Stomach (tissue), 8 donors: ENCODE measurements at regions not wholly inside any gene's neighbourhood (a gene's known extent, or its start where the extent isn't known, plus 50 kb on each side); places are given as distances from the start of the nearest gene placed in this dataset.

Source experiments
- DNase-seq, 2 donors: peaks; one replicate each; pipeline versions ENCODE4 v3.0.0 to v3.0.0-alpha.2; 2013 to 2019
- H3K27ac ChIP-seq, 5 donors: fragments of 200-600 bp in 4 of 5; sonication (generic) in 4 of 5; one replicate each; pipeline ENCODE4 v1.5.1; 2013 to 2019; ENCODE audit warnings: mild to moderate bottlenecking in 1 of 5, moderate library complexity in 1 of 5
- H3K27me3 ChIP-seq, 3 donors: fragments of 200-600 bp; sonication (generic); one replicate each; pipeline ENCODE4 v1.5.1; 2017 to 2019; ENCODE audit warnings: mixed run types in 1 of 3
- H3K36me3 ChIP-seq, 4 donors: fragments of 200-600 bp; sonication (generic); 1 replicate in 3 of 4; 2 replicates in 1 of 4; pipeline ENCODE4 v1.5.1; 2016 to 2019
- H3K4me1 ChIP-seq, 4 donors: fragments of 200-600 bp; sonication (generic); one replicate each; pipeline ENCODE4 v1.5.1; 2016 to 2019
- H3K4me3 ChIP-seq, 4 donors: fragments of 200-600 bp; sonication (generic) in 3 of 4; one replicate each; pipeline ENCODE4 v1.5.1; 2016 to 2019; ENCODE audit warnings: mild to moderate bottlenecking in 1 of 4
- H3K9me3 ChIP-seq, 4 donors: fragments of 200-600 bp; sonication (generic); one replicate each; pipeline ENCODE4 v1.5.1; 2016 to 2019
- CTCF ChIP-seq, 7 experiments: fragments of 450-650 bp in 4 of 7; fragments of 200-600 bp in 3 of 7; sonication (generic) in 3 of 7; IDR thresholded peaks; one replicate each; pipeline ENCODE4 v1.5.1; 2016 to 2019; ENCODE audit warnings: antibody characterized with exemption in 7 of 7, control low read depth in 2 of 7, mild to moderate bottlenecking in 1 of 7
- EP300 ChIP-seq: sonication (generic); formaldehyde crosslinking; IDR thresholded peaks from one replicate; pipeline ENCODE4 v1.6.1; 2017; ENCODE audit warnings: antibody characterized with exemption
- POLR2A ChIP-seq, 4 donors: fragments of 450-650 bp; IDR thresholded peaks; one replicate each; pipeline ENCODE4 v1.6.1; 2016; ENCODE audit warnings: antibody characterized with exemption in 4 of 4, control low read depth in 2 of 4, mild to moderate bottlenecking in 1 of 4, moderate library complexity in 1 of 4
- POLR2AphosphoS5 ChIP-seq, 3 donors: sonication (generic); formaldehyde crosslinking; IDR thresholded peaks; one replicate each; pipeline ENCODE4 v1.6.1; 2016; ENCODE audit warnings: antibody characterized with exemption in 3 of 3
- WGBS, 5 donors: extraction: QIAGEN DNeasy Blood & Tissue Kit in 3 of 5; methylation state at CpG; one replicate each; pipeline versions ENCODE4 v1.1.5 to v1.1.7; 2013 to 2018; 5-methylcytosine and 5-hydroxymethylcytosine counted together
- intact Hi-C: fragments of 100-400 bp; cut with DNase I; formaldehyde crosslinking; loops from one replicate; pipeline ENCODE4 v1.15.1; 2023; ENCODE audit warnings: low total_unique reads
- donor health status: healthy with polysubstance abuse.
- donor health status: Bipolar disorder and iron deficiency.
- donor health status: healthy.

GRCh38 chr3:128563439-128563838 lies 70.4 kb upstream of the GATA2 start:
- intact Hi-C loops = no loop called here
- DNase-seq = no peak
- H3K27me3 ChIP-seq = peaks cover 0 to 39% (median 23%) of the 10 kb centered on the region in 3 donors
- TF ChIP-seq EP300 = no peak
- no peak for TF ChIP-seq POLR2A (IDR thresholded peaks at IDR 0.05)
- TF ChIP-seq POLR2AphosphoS5 (IDR thresholded peaks at IDR 0.05) = no peak
- no peak for TF ChIP-seq CTCF (IDR thresholded peaks at IDR 0.05)
- no peaks in the 10 kb centered on the region for H3K36me3 ChIP-seq
- H3K27ac ChIP-seq = no peak overlapping the region
- no peaks in the 10 kb centered on the region for H3K4me1 ChIP-seq
- H3K4me3 ChIP-seq = no peak overlapping the region
- no peaks in the 10 kb centered on the region for H3K9me3 ChIP-seq
- 49 to 62% (median 55%) methylated on average over 7 of the region's 7 CpGs for WGBS, 5 donors

GRCh38 chr3:128561504-128561903 lies 68.5 kb upstream of the GATA2 start:
- no peak for TF ChIP-seq CTCF (IDR thresholded peaks at IDR 0.05)
- no peak for TF ChIP-seq POLR2A (IDR thresholded peaks at IDR 0.05)
- TF ChIP-seq POLR2AphosphoS5 (IDR thresholded peaks at IDR 0.05) = no peak
- no peak for TF ChIP-seq EP300
- Histone ChIP-seq H3K36me3 (no peaks in the 10 kb centered on the region), H3K27ac (no peak overlapping the region), H3K4me3 (no peak overlapping the region), H3K9me3 (no peaks in the 10 kb centered on the region), H3K4me1 (no peaks in the 10 kb centered on the region), H3K27me3 (peaks cover 0 to 45% (median 29%) of the 10 kb centered on the region in 3 donors)
- intact Hi-C loops = no loop called here
- no peak for DNase-seq
- WGBS, 5 donors = 65 to 76% (median 73%) methylated on average over 2 of the region's 2 CpGs

- Histone ChIP-seq H3K27me3 (peaks cover 4 to 53% (median 37%) of the 10 kb centered on the region in 3 donors), H3K4me3 (no peak overlapping the region), H3K36me3 (no peaks in the 10 kb centered on the region), H3K9me3 (no peaks in the 10 kb centered on the region), H3K27ac (no peak overlapping the region), H3K4me1 (peaks cover 0 to 2% (median under 1%) of the 10 kb centered on the region in 4 donors)
- WGBS, 5 donors = 86 to 92% (median 88%) methylated on average over 11 to 12 of the region's 12 CpGs
- intact Hi-C loops = no loop called here
- TF ChIP-seq CTCF (IDR thresholded peaks at IDR 0.05) = no peak
- no peak for TF ChIP-seq EP300
- no peak for TF ChIP-seq POLR2AphosphoS5 (IDR thresholded peaks at IDR 0.05)
- no peak for TF ChIP-seq POLR2A (IDR thresholded peaks at IDR 0.05)
- DNase-seq = no peak
Measured at GRCh38 chr3:128560768-128561167, 67.8 kb upstream of the GATA2 start.

- peak; percentile 34 to 50 for DNase-seq
- H3K27me3 ChIP-seq = peaks cover 12 to 64% (median 48%) of the 10 kb centered on the region in 3 donors
- H3K27ac ChIP-seq = no peak overlapping the region
- no peaks in the 10 kb centered on the region for H3K36me3 ChIP-seq
- no peak overlapping the region for H3K4me3 ChIP-seq
- no peaks in the 10 kb centered on the region for H3K9me3 ChIP-seq
- H3K4me1 ChIP-seq = peaks cover 0 to 10% (median 9%) of the 10 kb centered on the region in 4 donors
- no peak for TF ChIP-seq EP300
- no peak for TF ChIP-seq CTCF (IDR thresholded peaks at IDR 0.05)
- no peak for TF ChIP-seq POLR2A (IDR thresholded peaks at IDR 0.05)
- no peak for TF ChIP-seq POLR2AphosphoS5 (IDR thresholded peaks at IDR 0.05)
- WGBS, 5 donors = 40 to 45% (median 41%) methylated on average over 17 of the region's 17 CpGs
- intact Hi-C loops = no loop called here
Measured at GRCh38 chr3:128559486-128560225, 66.7 kb upstream of the GATA2 start.
